Panc1 (cell line): ENCODE measurements at regions not wholly inside any gene's neighbourhood (a gene's known extent, or its start where the extent isn't known, plus 50 kb on each side); places are given as distances from the start of the nearest gene placed in this dataset.

Experiments
- ATAC-seq: fragments of 200-7000 bp; cut with Tn5 transposase; 2 replicates; pipeline ENCODE4 v1.9.1; 2020; ENCODE audit warnings: mild to moderate bottlenecking, moderate library complexity
- BruUV-seq: library from RNA; stranded (reverse); fragments of 400-500 nt; replicated peaks from 2 replicates; lab custom pipeline; 2021; lab: Mats Ljungman, UMichigan
- CTCF ChIA-PET: fragments of 300-600 bp; sonication (Branson Sonifier 250); formaldehyde crosslinking; loops from one replicate; lab custom pipeline; 2022; ENCODE audit warnings: antibody characterized with exemption; lab: Charles Lee
- POLR2A ChIA-PET: fragments of 300-600 bp; sonication (Branson Sonifier 250); formaldehyde crosslinking; loops from one replicate; lab custom pipeline; 2022; ENCODE audit warnings: antibody characterized with exemption; lab: Charles Lee
- DNase-seq: peaks from one replicate; pipeline ENCODE4 v3.0.0-alpha.2; 2010; ENCODE audit warnings: low read depth, low spot score
- H3K27ac ChIP-seq: 2 replicates; pipeline ENCODE4 v1.5.1; 2011; ENCODE audit warnings: mild to moderate bottlenecking, low read length, inconsistent platforms
- H3K27me3 ChIP-seq: fragments of 200-500 bp; sonication (Bioruptor generic); 2 replicates; pipeline ENCODE4 v1.6.0; 2014; ENCODE audit warnings: low read length, inconsistent platforms; ENCODE audit not compliant: control insufficient read depth, insufficient read depth
- H3K36me3 ChIP-seq: fragments of 200-500 bp; sonication (Bioruptor generic); 2 replicates; pipeline ENCODE4 v1.5.1; 2014; ENCODE audit warnings: inconsistent platforms, mild to moderate bottlenecking, low read length, moderate library complexity; ENCODE audit not compliant: control insufficient read depth, insufficient read depth
- H3K4me1 ChIP-seq: 2 replicates; pipeline ENCODE4 v1.5.1; 2011; ENCODE audit warnings: inconsistent platforms, mild to moderate bottlenecking, low read length, moderate library complexity; ENCODE audit not compliant: control insufficient read depth, insufficient read depth
- H3K4me3 ChIP-seq, 2 experiments: 2 replicates each; pipeline ENCODE4 v1.5.1; 2011 to 2012; ENCODE audit warnings: low read depth in 2 of 2, low read length in 2 of 2, mild to moderate bottlenecking in 2 of 2, inconsistent platforms in 1 of 2, moderate library complexity in 1 of 2
- H3K9me3 ChIP-seq: fragments of 200-500 bp; sonication (Bioruptor generic); 2 replicates; pipeline ENCODE4 v1.5.1; 2014; ENCODE audit warnings: low read depth, mild to moderate bottlenecking, inconsistent platforms, low read length, moderate library complexity; ENCODE audit not compliant: control insufficient read depth, insufficient read depth
- CTCF ChIP-seq: fragments of 450-650 bp; IDR thresholded peaks from 2 replicates; pipeline ENCODE4 v1.5.1; 2017; ENCODE audit warnings: mild to moderate bottlenecking
- POLR2AphosphoS5 ChIP-seq: IDR thresholded peaks from 2 replicates; pipeline ENCODE4 v1.6.1; 2012; ENCODE audit warnings: mild to moderate bottlenecking, low read depth, low read length, moderate library complexity
- SIN3A ChIP-seq: IDR thresholded peaks from 2 replicates; pipeline ENCODE4 v1.6.1; 2012; ENCODE audit warnings: low read depth, mild to moderate bottlenecking, low read length, moderate library complexity, borderline replicate concordance; ENCODE audit not compliant: insufficient read depth
- TCF7L2 ChIP-seq: IDR thresholded peaks from 2 replicates; pipeline ENCODE4 v1.6.1; 2011; ENCODE audit warnings: mild to moderate bottlenecking, low read depth, low read length, inconsistent platforms
- in situ Hi-C: cut with HindIII; loops from 2 replicates; pipeline ENCODE4 v1.10.0; 2016; ENCODE audit warnings: low sequenced_read_pairs, low pct_unique_long_range_greater_than_20kb
- intact Hi-C: fragments of 100-400 bp; cut with micrococcal nuclease; formaldehyde crosslinking; loops from one replicate; pipeline ENCODE4 v1.10.0; 2022; ENCODE audit not compliant: unreplicated experiment
- TF ChIP-seq, protein P1 (sequence below), 2 experiments: IDR thresholded peaks; 2 replicates each; pipeline ENCODE4 v1.6.1; 2011 to 2012; ENCODE audit warnings: low read depth in 2 of 2, control low read depth in 1 of 2, low read length in 1 of 2, mild to moderate bottlenecking in 1 of 2, moderate library complexity in 1 of 2; ENCODE audit not compliant: insufficient read depth in 1 of 2

GRCh38 chr1:67947114-67947513 lies 103.3 kb downstream of the DIRAS3 start:
- ATAC-seq (no peak), DNase-seq (no peak)
- ChIA-PET POLR2A (no interaction called here), CTCF (no interaction called here)
- Histone ChIP-seq H3K9me3 (no peaks in the 10 kb centered on the region), H3K27me3 (peaks cover 4% of the 10 kb centered on the region; the same call in 1 of the 2 replicates), H3K4me1 (no peaks in the 10 kb centered on the region), H3K4me3 (no peak overlapping the region), H3K36me3 (no peaks in the 10 kb centered on the region), H3K27ac (no peak overlapping the region)
- no peak for TF ChIP-seq CTCF
- TF ChIP-seq TCF7L2 = no peak
- TF ChIP-seq POLR2AphosphoS5 = no peak
- intact Hi-C loops (no loop called here), in situ Hi-C loops (no loop called here)
- BruUV-seq = no TSS peak

DNA sequence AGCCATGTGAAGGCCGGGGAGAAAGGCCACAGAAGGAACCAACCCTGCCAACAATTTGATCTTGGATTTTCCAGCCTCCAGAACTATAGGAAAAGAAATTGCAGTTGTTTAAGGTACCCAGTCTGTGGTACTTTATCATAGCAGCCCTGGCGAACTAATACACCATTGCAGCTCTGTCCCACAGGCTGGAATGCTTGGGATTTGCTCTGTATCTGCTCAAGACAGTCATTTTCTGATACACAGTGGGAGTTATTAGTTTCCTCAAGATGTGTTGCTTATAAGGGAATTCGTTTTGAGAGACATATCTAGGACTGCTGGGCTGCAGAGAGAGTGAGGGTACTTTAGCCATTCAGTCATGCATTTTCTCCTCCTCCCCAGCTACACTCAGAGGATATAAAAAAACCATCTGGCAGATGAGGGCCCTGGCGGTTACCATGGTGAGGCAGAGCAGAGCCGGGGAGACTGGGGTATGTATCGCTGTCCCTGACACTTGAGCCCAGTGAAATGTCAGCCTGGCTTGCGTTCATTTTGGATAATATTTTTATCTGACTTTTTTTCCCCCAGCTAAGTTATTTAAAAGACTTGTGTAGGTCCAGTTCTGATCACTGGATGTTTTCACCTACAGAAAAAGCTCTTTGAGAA lies 104.6 kb downstream of the DIRAS3 start:
- no TSS peak for BruUV-seq
- Histone ChIP-seq H3K27me3 (peaks cover 4% of the 10 kb centered on the region; the same call in 1 of the 2 replicates), H3K9me3 (no peaks in the 10 kb centered on the region), H3K4me3 (no peak overlapping the region), H3K27ac (no peak overlapping the region), H3K36me3 (no peaks in the 10 kb centered on the region), H3K4me1 (no peaks in the 10 kb centered on the region)
- ChIA-PET POLR2A (no interaction called here), CTCF (no interaction called here)
- ATAC-seq (no peak), DNase-seq (no peak)
- TF ChIP-seq TCF7L2 (no peak), POLR2AphosphoS5 (no peak), CTCF (no peak), SIN3A (no peak)
- TF ChIP-seq, protein P1, sequence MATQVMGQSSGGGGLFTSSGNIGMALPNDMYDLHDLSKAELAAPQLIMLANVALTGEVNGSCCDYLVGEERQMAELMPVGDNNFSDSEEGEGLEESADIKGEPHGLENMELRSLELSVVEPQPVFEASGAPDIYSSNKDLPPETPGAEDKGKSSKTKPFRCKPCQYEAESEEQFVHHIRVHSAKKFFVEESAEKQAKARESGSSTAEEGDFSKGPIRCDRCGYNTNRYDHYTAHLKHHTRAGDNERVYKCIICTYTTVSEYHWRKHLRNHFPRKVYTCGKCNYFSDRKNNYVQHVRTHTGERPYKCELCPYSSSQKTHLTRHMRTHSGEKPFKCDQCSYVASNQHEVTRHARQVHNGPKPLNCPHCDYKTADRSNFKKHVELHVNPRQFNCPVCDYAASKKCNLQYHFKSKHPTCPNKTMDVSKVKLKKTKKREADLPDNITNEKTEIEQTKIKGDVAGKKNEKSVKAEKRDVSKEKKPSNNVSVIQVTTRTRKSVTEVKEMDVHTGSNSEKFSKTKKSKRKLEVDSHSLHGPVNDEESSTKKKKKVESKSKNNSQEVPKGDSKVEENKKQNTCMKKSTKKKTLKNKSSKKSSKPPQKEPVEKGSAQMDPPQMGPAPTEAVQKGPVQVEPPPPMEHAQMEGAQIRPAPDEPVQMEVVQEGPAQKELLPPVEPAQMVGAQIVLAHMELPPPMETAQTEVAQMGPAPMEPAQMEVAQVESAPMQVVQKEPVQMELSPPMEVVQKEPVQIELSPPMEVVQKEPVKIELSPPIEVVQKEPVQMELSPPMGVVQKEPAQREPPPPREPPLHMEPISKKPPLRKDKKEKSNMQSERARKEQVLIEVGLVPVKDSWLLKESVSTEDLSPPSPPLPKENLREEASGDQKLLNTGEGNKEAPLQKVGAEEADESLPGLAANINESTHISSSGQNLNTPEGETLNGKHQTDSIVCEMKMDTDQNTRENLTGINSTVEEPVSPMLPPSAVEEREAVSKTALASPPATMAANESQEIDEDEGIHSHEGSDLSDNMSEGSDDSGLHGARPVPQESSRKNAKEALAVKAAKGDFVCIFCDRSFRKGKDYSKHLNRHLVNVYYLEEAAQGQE (IDR thresholded peaks at IDR 0.05; ENCODE audit: insufficient read depth in 1 of 2, low read depth in 2 of 2, low read length in 1 of 2) = no peak
- in situ Hi-C loops (no loop called here), intact Hi-C loops (no loop called here)
